Spinal cord (tissue), 9 donors: ENCODE measurements at regions not wholly inside any gene's neighbourhood (a gene's known extent, or its start where the extent isn't known, plus 50 kb on each side); places are given as distances from the start of the nearest gene placed in this dataset.

Experiments used
- DNase-seq, 6 donors: peaks; one replicate each; pipeline versions ENCODE4 v3.0.0 to v3.0.0-alpha.2; 2013 to 2015; ENCODE audit warnings: low spot score in 6 of 6, low read depth in 4 of 6
- H3K27ac ChIP-seq: one replicate; pipeline ENCODE4 v1.5.1; 2013; ENCODE audit warnings: low read depth, low read length, control low read depth
- H3K27me3 ChIP-seq: one replicate; pipeline ENCODE4 v1.6.1; 2013; ENCODE audit warnings: low read length; ENCODE audit not compliant: control insufficient read depth, insufficient read depth
- H3K36me3 ChIP-seq: one replicate; pipeline ENCODE4 v1.6.1; 2013; ENCODE audit warnings: low read length; ENCODE audit not compliant: control insufficient read depth, insufficient read depth
- H3K4me1 ChIP-seq: one replicate; pipeline ENCODE4 v1.6.1; 2013; ENCODE audit warnings: low read length; ENCODE audit not compliant: control insufficient read depth, insufficient read depth
- H3K4me3 ChIP-seq: one replicate; pipeline ENCODE4 v1.5.1; 2013; ENCODE audit warnings: low read depth, low read length, control low read depth
- H3K9me3 ChIP-seq: one replicate; pipeline ENCODE4 v1.6.1; 2013; ENCODE audit warnings: low read length; ENCODE audit not compliant: control insufficient read depth, insufficient read depth
- WGBS: methylation state at CpG from one replicate; pipeline ENCODE4 v1.1.5; 2013; ENCODE audit warnings: missing lambda C conversion rate; ENCODE audit not compliant: insufficient coverage; 5-methylcytosine and 5-hydroxymethylcytosine counted together
- donor health status: healthy.

GRCh38 chr16:60510941-60511340 lies 1525.3 kb downstream of the CDH8 start:
- no peaks in the 10 kb centered on the region for H3K27me3 ChIP-seq
- no peaks in the 10 kb centered on the region for H3K4me1 ChIP-seq
- H3K9me3 ChIP-seq, result no peaks in the 10 kb centered on the region
- peak in 1 of 6 donors; percentile 56 for DNase-seq
- H3K4me3 ChIP-seq, result no peak overlapping the region
- H3K27ac ChIP-seq, result no peak overlapping the region
- H3K36me3 ChIP-seq, result no peaks in the 10 kb centered on the region
- WGBS, result no CpG with 5 or more reads among the region's 3 CpGs

GRCh38 chr16:60510208-60510607 lies 1526.0 kb downstream of the CDH8 start:
- Histone ChIP-seq H3K4me1 (no peaks in the 10 kb centered on the region), H3K4me3 (no peak overlapping the region), H3K36me3 (no peaks in the 10 kb centered on the region), H3K27me3 (no peaks in the 10 kb centered on the region), H3K27ac (no peak overlapping the region), H3K9me3 (no peaks in the 10 kb centered on the region)
- DNase-seq, result peak in 1 of 6 donors; percentile 26
- WGBS, result no CpG with 5 or more reads among the region's 1 CpG

- DNase-seq, result peak in 1 of 6 donors; percentile 6
- Histone ChIP-seq H3K4me1 (no peaks in the 10 kb centered on the region), H3K36me3 (no peaks in the 10 kb centered on the region), H3K27me3 (no peaks in the 10 kb centered on the region), H3K27ac (no peak overlapping the region), H3K9me3 (no peaks in the 10 kb centered on the region), H3K4me3 (no peak overlapping the region)
- no CpG with 5 or more reads among the region's 3 CpGs for WGBS
Measured at GRCh38 chr16:60491273-60491672, 1545.0 kb downstream of the CDH8 start.

GRCh38 chr16:60485872-60486489 lies 1550.3 kb downstream of the CDH8 start:
- H3K27ac ChIP-seq, result no peak overlapping the region
- no peaks in the 10 kb centered on the region for H3K36me3 ChIP-seq
- H3K9me3 ChIP-seq, result no peaks in the 10 kb centered on the region
- peak in 2 of 6 donors; percentile 41 to 92 for DNase-seq
- no peaks in the 10 kb centered on the region for H3K4me1 ChIP-seq
- H3K27me3 ChIP-seq, result no peaks in the 10 kb centered on the region
- WGBS, result no CpG with 5 or more reads among the region's 1 CpG
- no peak overlapping the region for H3K4me3 ChIP-seq

GRCh38 chr16:60484901-60485300 lies 1551.3 kb downstream of the CDH8 start:
- H3K27ac ChIP-seq, result no peak overlapping the region
- H3K36me3 ChIP-seq, result no peaks in the 10 kb centered on the region
- H3K9me3 ChIP-seq, result no peaks in the 10 kb centered on the region
- H3K4me3 ChIP-seq, result no peak overlapping the region
- peak in 1 of 6 donors; percentile 82 for DNase-seq
- no peaks in the 10 kb centered on the region for H3K4me1 ChIP-seq
- no CpG with 5 or more reads among the region's 2 CpGs for WGBS
- H3K27me3 ChIP-seq, result no peaks in the 10 kb centered on the region

- no peaks in the 10 kb centered on the region for H3K27me3 ChIP-seq
- H3K4me1 ChIP-seq, result no peaks in the 10 kb centered on the region
- no peaks in the 10 kb centered on the region for H3K36me3 ChIP-seq
- H3K9me3 ChIP-seq, result no peaks in the 10 kb centered on the region
- DNase-seq, result peak in 1 of 6 donors; percentile 6
- no CpG with 5 or more reads among the region's 2 CpGs for WGBS
- H3K27ac ChIP-seq, result no peak overlapping the region
- no peak overlapping the region for H3K4me3 ChIP-seq
Measured at GRCh38 chr16:60481591-60481990, 1554.6 kb downstream of the CDH8 start.

GRCh38 chr16:60478810-60479209 lies 1557.4 kb downstream of the CDH8 start:
- Histone ChIP-seq H3K36me3 (no peaks in the 10 kb centered on the region), H3K9me3 (no peaks in the 10 kb centered on the region), H3K4me3 (no peak overlapping the region), H3K27ac (no peak overlapping the region), H3K27me3 (no peaks in the 10 kb centered on the region), H3K4me1 (no peaks in the 10 kb centered on the region)
- WGBS, result no CpG with 5 or more reads among the region's 1 CpG
- DNase-seq, result no peak

GRCh38 chr16:60463986-60464385 lies 1572.3 kb downstream of the CDH8 start:
- no peak overlapping the region for H3K27ac ChIP-seq
- peaks cover 4% of the 10 kb centered on the region for H3K9me3 ChIP-seq
- no peak overlapping the region for H3K4me3 ChIP-seq
- DNase-seq, result no peak
- no peaks in the 10 kb centered on the region for H3K36me3 ChIP-seq
- no peaks in the 10 kb centered on the region for H3K4me1 ChIP-seq
- no peaks in the 10 kb centered on the region for H3K27me3 ChIP-seq
- no CpG with 5 or more reads among the region's 1 CpG for WGBS

GRCh38 chr16:60459463-60459862 lies 1576.8 kb downstream of the CDH8 start:
- Histone ChIP-seq H3K36me3 (no peaks in the 10 kb centered on the region), H3K9me3 (peaks cover 2% of the 10 kb centered on the region), H3K4me1 (no peaks in the 10 kb centered on the region), H3K27me3 (no peaks in the 10 kb centered on the region), H3K4me3 (no peak overlapping the region), H3K27ac (no peak overlapping the region)
- DNase-seq, result no peak
- WGBS, result 67% methylated on average over 1 of the region's 2 CpGs

GRCh38 chr16:60458255-60458654 lies 1578.0 kb downstream of the CDH8 start:
- no peaks in the 10 kb centered on the region for H3K27me3 ChIP-seq
- no peak for DNase-seq
- no peak overlapping the region for H3K27ac ChIP-seq
- WGBS, result no CpG with 5 or more reads among the region's 1 CpG
- no peaks in the 10 kb centered on the region for H3K4me1 ChIP-seq
- no peaks in the 10 kb centered on the region for H3K36me3 ChIP-seq
- no peak overlapping the region for H3K4me3 ChIP-seq
- H3K9me3 ChIP-seq, result peaks cover 2% of the 10 kb centered on the region
